ENCODE measurements at regions not wholly inside any gene's neighbourhood (a gene's known extent, or its start where the extent isn't known, plus 50 kb on each side); places are given as distances from the start of the nearest gene placed in this dataset.

DNA sequence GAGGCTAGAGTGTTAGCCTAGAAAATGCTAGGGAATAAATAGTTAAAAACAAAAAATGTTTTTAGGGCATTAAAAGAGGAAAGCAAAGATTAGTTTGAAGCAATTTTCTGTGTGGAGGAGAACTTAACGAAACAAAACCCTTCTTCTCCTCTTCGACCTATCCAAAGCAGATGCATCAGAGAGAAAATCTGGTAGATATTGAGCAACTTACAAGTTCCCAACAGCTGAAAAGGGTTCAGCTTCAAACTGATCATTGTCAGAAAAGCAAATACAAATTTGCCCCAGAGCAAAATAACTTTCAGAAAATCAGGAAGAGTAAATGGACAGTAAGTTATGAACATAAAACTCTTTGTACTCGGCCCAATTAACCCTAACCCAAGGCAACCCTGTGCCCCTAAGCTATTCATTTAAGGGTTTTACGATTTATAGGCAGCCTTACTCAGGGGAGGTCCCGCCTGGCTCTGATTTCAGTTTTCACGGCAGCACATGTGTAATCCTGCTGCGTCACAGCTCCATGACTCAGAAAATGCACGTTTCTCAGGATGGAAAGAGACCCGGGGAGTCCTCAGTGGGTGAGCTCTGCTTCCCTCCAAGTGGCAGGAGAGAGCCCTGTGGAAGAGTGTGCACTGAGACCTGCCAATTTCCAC is 405.7 kb upstream of the SALL1 start:
- Histone ChIP-seq H3K4me1 (ENCODE audit: control insufficient read depth, extremely low read depth, insufficient read depth, low read length) (no peaks in the 10 kb centered on the region), H4K20me1 (replicated peaks; ENCODE audit: control insufficient read depth, extremely low read depth, insufficient read depth, low read length) (no peaks in the 10 kb centered on the region), H3K27ac (ENCODE audit: insufficient read depth, low read depth, low read length) (no peak overlapping the region), H3K36me3 (ENCODE audit: control insufficient read depth in 2 of 2, extremely low read depth in 1 of 2, insufficient read depth in 2 of 2, low read length in 2 of 2) (no peaks in the 10 kb centered on the region), H3K9ac (replicated peaks; ENCODE audit: extremely low read depth, insufficient read depth, low read length) (no peak overlapping the region), H2AFZ (ENCODE audit: low read depth, low read length) (peak overlapping the region; percentile 20), H3K9me1 (replicated peaks; ENCODE audit: control insufficient read depth, extremely low read depth, insufficient read depth, low read length) (no peaks in the 10 kb centered on the region), H3K9me3 (replicated peaks; ENCODE audit: control insufficient read depth, insufficient read depth, low read length) (no peaks in the 10 kb centered on the region), H3K79me2 (ENCODE audit: control insufficient read depth, insufficient read depth, low read length) (no peaks in the 10 kb centered on the region), H3K4me3 (replicated peaks in 1 of 3; ENCODE audit: insufficient read depth in 1 of 3, low read depth in 1 of 3, low read length in 3 of 3) (no peak overlapping the region), H3K4me2 (ENCODE audit: insufficient read depth, low read length) (no peak overlapping the region), H3K27me3 (ENCODE audit: control insufficient read depth in 2 of 2, insufficient read depth in 2 of 2, low read length in 2 of 2) (no peaks in the 10 kb centered on the region)
- ChIA-PET POLR2A (no interaction called here), CTCF (no interaction called here)
- DNase-seq (ENCODE audit: low read depth, low spot score) (no peak), FAIRE-seq (no peak)
- dilution Hi-C loops (cut with MboI; ENCODE audit: extremely low pct_ligation_motif_present, low sequenced_read_pairs) (no loop called here), intact Hi-C loops (cut with micrococcal nuclease) (no loop called here)
- BruUV-seq (replicated peaks), result no TSS peak
- TF ChIP-seq, protein P1, sequence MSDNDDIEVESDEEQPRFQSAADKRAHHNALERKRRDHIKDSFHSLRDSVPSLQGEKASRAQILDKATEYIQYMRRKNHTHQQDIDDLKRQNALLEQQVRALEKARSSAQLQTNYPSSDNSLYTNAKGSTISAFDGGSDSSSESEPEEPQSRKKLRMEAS (IDR thresholded peaks at IDR 0.05; ENCODE audit: insufficient read depth, insufficient read length), result no peak
- TF ChIP-seq, protein P2, sequence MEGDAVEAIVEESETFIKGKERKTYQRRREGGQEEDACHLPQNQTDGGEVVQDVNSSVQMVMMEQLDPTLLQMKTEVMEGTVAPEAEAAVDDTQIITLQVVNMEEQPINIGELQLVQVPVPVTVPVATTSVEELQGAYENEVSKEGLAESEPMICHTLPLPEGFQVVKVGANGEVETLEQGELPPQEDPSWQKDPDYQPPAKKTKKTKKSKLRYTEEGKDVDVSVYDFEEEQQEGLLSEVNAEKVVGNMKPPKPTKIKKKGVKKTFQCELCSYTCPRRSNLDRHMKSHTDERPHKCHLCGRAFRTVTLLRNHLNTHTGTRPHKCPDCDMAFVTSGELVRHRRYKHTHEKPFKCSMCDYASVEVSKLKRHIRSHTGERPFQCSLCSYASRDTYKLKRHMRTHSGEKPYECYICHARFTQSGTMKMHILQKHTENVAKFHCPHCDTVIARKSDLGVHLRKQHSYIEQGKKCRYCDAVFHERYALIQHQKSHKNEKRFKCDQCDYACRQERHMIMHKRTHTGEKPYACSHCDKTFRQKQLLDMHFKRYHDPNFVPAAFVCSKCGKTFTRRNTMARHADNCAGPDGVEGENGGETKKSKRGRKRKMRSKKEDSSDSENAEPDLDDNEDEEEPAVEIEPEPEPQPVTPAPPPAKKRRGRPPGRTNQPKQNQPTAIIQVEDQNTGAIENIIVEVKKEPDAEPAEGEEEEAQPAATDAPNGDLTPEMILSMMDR (IDR thresholded peaks at IDR 0.05; ENCODE audit: extremely low read depth in 1 of 2, insufficient read depth in 1 of 2, low read depth in 1 of 2, low read length in 2 of 2), result no peak
- TF ChIP-seq JUN (IDR thresholded peaks at IDR 0.05; ENCODE audit: borderline replicate concordance, insufficient read depth, insufficient read length, low read depth), result no peak
- no peak for TF ChIP-seq POLR2AphosphoS5 (IDR thresholded peaks at IDR 0.05; ENCODE audit: insufficient read depth, low read depth, low read length)
- no peak for TF ChIP-seq GATA2 (IDR thresholded peaks at IDR 0.05; ENCODE audit: insufficient read depth, insufficient read length, low read depth, low read length)
- TF ChIP-seq EZH2 (IDR thresholded peaks at IDR 0.05; ENCODE audit: borderline replicate concordance, low read depth, low read length, severe bottlenecking), result no peak
- no peak for TF ChIP-seq POLR2A (IDR thresholded peaks at IDR 0.05; ENCODE audit: low read depth, low read length)
- TF ChIP-seq MYC (IDR thresholded peaks at IDR 0.05; ENCODE audit: low read depth, low read length), result no peak
- TF ChIP-seq FOS (IDR thresholded peaks at IDR 0.05; ENCODE audit: borderline replicate concordance, insufficient read depth, low read length), result no peak

Data from endothelial cell of umbilical vein (primary cell).